ENCODE measurements at regions not wholly inside any gene's neighbourhood (a gene's known extent, or its start where the extent isn't known, plus 50 kb on each side); places are given as distances from the start of the nearest gene placed in this dataset.
"Not testable (repeated sequence)": the region's sequence is repeated elsewhere in the genome, so short reads cannot be mapped to it uniquely, and the experiment has no call there.

- no peak for DNase-seq
These were observed 552.8 kb upstream of the COBL start for GRCh38 chr7:51869452-51869851.

- no peak for DNase-seq
These were observed 550.5 kb upstream of the COBL start for GRCh38 chr7:51867117-51867516.

GRCh38 chr7:51860305-51860704 is 543.7 kb upstream of the COBL start:
- DNase-seq = no peak

GRCh38 chr7:51850126-51850525 is 533.5 kb upstream of the COBL start:
- no peak for DNase-seq

- DNase-seq = no peak
These were observed 531.0 kb upstream of the COBL start for GRCh38 chr7:51847461-51848134.

- DNase-seq = not testable (repeated sequence)
These were observed 522.5 kb upstream of the COBL start for GRCh38 chr7:51839130-51839529.

- DNase-seq = no peak
These were observed 511.0 kb upstream of the COBL start for GRCh38 chr7:51827631-51828030.

- DNase-seq = no peak
These were observed 507.4 kb upstream of the COBL start for GRCh38 chr7:51824050-51824449.

- DNase-seq = no peak
These were observed 506.8 kb upstream of the COBL start for GRCh38 chr7:51823437-51823836.

GRCh38 chr7:51817694-51818225 is 501.2 kb upstream of the COBL start:
- DNase-seq = no peak

GRCh38 chr7:51805783-51806431 is 489.3 kb upstream of the COBL start:
- not testable (repeated sequence) for DNase-seq

GRCh38 chr7:51802718-51803117 is 486.1 kb upstream of the COBL start:
- peak; percentile 85 for DNase-seq

- DNase-seq = no peak
These were observed 480.8 kb upstream of the COBL start for GRCh38 chr7:51797371-51797770.

GRCh38 chr7:51792796-51793195 is 476.2 kb upstream of the COBL start:
- no peak for DNase-seq

- DNase-seq = no peak
These were observed 472.9 kb upstream of the COBL start for GRCh38 chr7:51789489-51789888.

- DNase-seq = no peak
These were observed 469.7 kb upstream of the COBL start for GRCh38 chr7:51786284-51786683.

GRCh38 chr7:51785876-51786275 is 469.3 kb upstream of the COBL start:
- DNase-seq = no peak

- DNase-seq = no peak
These were observed 468.6 kb upstream of the COBL start for GRCh38 chr7:51785171-51785570.

GRCh38 chr7:51783241-51783640 is 466.6 kb upstream of the COBL start:
- DNase-seq = no peak

- no peak for DNase-seq
These were observed 461.5 kb upstream of the COBL start for GRCh38 chr7:51778121-51778520.

GRCh38 chr7:51774178-51774577 is 457.6 kb upstream of the COBL start:
- DNase-seq = no peak

- no peak for DNase-seq
These were observed 455.6 kb upstream of the COBL start for GRCh38 chr7:51772190-51772589.

GRCh38 chr7:51764976-51765375 is 448.4 kb upstream of the COBL start:
- DNase-seq = no peak

- no peak for DNase-seq
These were observed 443.4 kb upstream of the COBL start for GRCh38 chr7:51759985-51760384.

- no peak for DNase-seq
These were observed 441.4 kb upstream of the COBL start for GRCh38 chr7:51757960-51758359.
